AG09319 (cell line): ENCODE measurements at regions not wholly inside any gene's neighbourhood (a gene's known extent, or its start where the extent isn't known, plus 50 kb on each side); places are given as distances from the start of the nearest gene placed in this dataset.
A peak's percentile ranks its signal among the peaks of the same experiment; 100 is the strongest.

Source experiments
- DNase-seq: peaks from one replicate; pipeline ENCODE4 v3.0.0-alpha.2; 2010; ENCODE audit warnings: low read depth; ENCODE audit errors: extremely low read depth
- TF ChIP-seq, protein P1 (sequence below): IDR thresholded peaks from 2 replicates; pipeline ENCODE4 v1.5.1; 2011; ENCODE audit warnings: low read depth, mild to moderate bottlenecking, inconsistent platforms, low read length, moderate library complexity

DNA sequence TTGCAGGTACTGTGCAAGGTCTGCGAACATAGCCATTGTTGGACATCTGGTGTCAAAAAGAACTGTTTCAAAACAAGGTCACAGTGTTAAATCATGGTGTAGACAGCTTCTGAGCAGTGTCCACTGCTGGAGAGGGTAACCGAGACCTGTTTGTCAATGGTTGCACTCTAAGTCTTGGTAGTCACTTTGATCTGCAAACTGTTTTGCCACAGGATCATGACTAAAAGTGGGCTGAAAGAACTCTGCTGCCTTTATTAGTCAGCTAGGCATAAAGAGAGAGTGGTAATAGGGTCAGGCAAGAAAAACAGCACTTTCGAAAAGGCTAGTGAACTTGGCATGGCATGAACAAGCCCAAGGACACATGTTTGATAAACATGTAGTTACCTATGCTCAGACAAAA, 552.3 kb upstream of the CITED2 start:
- TF ChIP-seq, protein P1, sequence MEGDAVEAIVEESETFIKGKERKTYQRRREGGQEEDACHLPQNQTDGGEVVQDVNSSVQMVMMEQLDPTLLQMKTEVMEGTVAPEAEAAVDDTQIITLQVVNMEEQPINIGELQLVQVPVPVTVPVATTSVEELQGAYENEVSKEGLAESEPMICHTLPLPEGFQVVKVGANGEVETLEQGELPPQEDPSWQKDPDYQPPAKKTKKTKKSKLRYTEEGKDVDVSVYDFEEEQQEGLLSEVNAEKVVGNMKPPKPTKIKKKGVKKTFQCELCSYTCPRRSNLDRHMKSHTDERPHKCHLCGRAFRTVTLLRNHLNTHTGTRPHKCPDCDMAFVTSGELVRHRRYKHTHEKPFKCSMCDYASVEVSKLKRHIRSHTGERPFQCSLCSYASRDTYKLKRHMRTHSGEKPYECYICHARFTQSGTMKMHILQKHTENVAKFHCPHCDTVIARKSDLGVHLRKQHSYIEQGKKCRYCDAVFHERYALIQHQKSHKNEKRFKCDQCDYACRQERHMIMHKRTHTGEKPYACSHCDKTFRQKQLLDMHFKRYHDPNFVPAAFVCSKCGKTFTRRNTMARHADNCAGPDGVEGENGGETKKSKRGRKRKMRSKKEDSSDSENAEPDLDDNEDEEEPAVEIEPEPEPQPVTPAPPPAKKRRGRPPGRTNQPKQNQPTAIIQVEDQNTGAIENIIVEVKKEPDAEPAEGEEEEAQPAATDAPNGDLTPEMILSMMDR = no peak
- DNase-seq = no peak

DNA sequence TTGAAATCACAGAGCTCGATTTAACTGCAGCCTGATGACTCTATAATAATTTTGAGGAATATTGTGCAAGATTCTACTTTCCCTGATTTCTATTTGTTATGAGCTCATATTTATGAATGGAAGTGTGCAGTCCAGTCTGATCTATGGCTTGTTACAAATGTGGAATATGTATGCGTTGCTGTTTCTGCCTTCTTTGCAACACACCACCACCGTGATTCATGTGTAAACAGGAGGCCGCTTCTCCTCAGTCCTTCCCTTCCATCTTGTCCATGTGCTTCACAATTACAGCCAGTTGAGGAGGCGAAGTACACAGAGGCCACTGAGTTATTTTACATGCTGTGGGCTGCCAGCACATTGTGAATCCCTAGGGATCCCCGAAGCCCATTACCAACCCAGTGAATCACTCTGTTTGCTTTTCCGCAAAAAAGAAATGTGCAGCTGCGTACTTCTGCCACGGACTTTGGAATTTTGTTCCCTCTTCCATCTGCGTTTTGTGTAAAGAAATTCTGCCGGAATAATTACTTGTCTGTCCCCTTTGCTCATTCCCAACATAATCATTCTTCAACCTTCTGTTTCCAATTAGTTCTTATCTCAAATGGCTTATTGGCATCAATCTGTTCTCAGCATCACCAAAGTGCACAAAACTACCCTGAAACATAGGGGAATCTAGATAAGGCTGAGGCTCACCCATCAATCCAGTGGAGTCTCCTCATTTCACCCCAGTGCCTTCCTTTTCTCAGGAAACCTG, 551.6 kb upstream of the CITED2 start:
- TF ChIP-seq, protein P1 = no peak
- DNase-seq = peak; percentile 30

DNA sequence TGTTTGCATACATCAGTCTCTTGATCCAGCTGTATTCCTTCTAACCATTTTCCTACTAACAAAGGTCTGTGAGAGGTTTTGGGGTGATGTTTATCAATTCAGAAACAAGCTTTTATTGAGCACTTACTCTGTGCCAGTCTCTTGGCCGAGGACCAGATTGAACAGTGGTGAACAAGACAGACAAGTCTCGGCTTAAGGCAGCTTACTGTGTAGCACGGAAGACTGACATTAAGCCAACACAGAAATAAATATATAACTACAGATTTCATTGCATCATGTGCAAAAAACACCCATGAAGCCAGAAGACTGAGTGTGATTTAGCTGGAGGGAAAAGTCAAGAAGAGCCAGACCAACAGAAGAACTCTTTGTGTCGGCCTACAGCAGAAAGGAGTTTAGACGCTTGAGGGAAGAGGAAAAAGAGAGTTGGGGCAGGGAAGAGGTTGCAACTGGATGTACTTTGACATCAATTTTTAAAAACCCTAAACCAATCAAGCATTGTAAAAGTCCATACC, 549.6 kb upstream of the CITED2 start:
- TF ChIP-seq, protein P1 = no peak
- no peak for DNase-seq

DNA sequence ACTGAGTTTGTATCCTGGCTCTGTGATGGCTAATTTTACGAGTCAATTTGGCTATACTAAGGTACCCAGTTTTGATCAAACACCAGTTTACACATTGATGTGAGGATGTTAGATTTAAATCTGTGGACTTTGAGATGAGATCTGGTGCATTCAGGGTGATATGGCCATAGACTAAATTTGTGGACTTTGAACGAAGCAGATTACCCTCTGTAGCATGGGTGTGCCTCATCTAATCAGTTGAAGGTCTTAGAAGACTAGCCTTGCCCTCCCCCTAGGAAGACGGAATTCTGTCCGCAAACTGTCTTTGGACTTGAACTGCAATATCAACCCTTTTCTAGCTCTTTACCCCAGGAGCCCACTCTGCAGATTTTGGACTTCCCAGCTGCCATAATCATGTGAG, 547.8 kb upstream of the CITED2 start:
- DNase-seq = no peak
- TF ChIP-seq, protein P1 = no peak

DNA sequence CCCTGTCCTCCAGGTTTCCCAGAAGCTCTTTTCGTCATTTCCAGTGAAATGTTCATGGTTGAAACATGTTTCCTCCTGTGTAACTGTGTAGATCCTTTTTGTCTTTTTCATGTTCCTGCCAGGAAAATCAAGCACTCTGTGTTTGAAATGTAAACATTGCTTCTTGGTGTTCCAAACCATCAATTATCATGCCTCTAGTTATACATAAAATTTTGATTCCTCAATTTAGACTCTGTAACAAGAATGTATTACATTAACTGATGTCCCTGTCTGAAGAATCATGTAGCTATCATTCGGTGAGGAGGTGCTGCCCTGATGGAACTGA, 546.3 kb upstream of the CITED2 start:
- DNase-seq = no peak
- TF ChIP-seq, protein P1 = no peak

DNA sequence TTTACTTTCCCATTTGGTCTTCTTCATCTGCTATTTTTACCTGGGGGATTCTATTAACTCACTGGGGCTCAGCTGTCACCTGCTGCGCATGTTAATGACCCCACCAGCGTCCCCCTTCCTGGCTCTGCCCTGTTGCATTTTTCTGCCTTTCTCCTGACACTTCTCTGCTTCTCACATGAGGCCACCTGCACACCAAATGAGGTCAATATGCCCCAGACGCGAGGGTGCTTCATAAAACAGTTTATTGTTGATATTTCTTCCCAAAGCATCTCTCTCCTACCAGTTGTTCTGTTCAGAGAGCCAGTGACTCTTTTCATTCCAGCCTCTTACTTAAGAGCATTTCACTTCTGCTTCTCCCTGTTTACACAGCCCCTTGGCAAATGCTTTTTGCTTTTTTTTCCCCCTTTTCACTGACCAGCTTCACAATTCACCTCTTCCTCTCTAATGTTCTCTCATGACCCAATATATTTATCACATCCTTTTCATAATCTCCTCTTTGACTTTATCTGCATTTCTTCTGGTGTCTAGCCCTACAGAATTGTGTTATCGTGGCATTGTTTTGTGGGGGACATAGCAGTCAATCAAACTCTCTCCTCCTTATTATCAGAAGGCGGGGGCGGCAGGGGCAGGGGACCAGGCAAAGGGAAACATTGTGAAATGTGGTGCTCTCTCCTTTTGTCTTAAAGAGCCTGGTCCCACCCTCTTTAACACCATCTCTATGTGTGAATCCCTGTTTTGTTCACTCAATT, 545.8 kb upstream of the CITED2 start:
- TF ChIP-seq, protein P1 = no peak
- no peak for DNase-seq
